MM.1S (cell line): ENCODE measurements at regions not wholly inside any gene's neighbourhood (a gene's known extent, or its start where the extent isn't known, plus 50 kb on each side); places are given as distances from the start of the nearest gene placed in this dataset.

Experiments used
- EZH2 ChIP-seq: fragments of 300-600 bp; sonication (generic); optimal IDR thresholded peaks from 2 replicates; pipeline ENCODE3; 2017; ENCODE audit warnings: low read depth, mild to moderate bottlenecking, antibody characterized with exemption, low read length, mixed read lengths
- TF ChIP-seq, protein P1 (sequence below): fragments of 300-600 bp; sonication (generic); IDR thresholded peaks from 2 replicates; pipeline ENCODE4 v1.5.1; 2016; ENCODE audit warnings: antibody characterized with exemption, low read length, mixed read lengths

GRCh38 chr20:48385527-48385926, 442.3 kb downstream of the PREX1 start:
- TF ChIP-seq, protein P1, sequence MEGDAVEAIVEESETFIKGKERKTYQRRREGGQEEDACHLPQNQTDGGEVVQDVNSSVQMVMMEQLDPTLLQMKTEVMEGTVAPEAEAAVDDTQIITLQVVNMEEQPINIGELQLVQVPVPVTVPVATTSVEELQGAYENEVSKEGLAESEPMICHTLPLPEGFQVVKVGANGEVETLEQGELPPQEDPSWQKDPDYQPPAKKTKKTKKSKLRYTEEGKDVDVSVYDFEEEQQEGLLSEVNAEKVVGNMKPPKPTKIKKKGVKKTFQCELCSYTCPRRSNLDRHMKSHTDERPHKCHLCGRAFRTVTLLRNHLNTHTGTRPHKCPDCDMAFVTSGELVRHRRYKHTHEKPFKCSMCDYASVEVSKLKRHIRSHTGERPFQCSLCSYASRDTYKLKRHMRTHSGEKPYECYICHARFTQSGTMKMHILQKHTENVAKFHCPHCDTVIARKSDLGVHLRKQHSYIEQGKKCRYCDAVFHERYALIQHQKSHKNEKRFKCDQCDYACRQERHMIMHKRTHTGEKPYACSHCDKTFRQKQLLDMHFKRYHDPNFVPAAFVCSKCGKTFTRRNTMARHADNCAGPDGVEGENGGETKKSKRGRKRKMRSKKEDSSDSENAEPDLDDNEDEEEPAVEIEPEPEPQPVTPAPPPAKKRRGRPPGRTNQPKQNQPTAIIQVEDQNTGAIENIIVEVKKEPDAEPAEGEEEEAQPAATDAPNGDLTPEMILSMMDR, result no peak
- no peak for TF ChIP-seq EZH2
